Retinal pigment epithelial cell (primary cell): ENCODE measurements at regions not wholly inside any gene's neighbourhood (a gene's known extent, or its start where the extent isn't known, plus 50 kb on each side); places are given as distances from the start of the nearest gene placed in this dataset.

Source experiments
- DNase-seq: peaks from one replicate; pipeline ENCODE4 v3.0.0-alpha.2; 2010; ENCODE audit warnings: low read depth
- H3K4me3 ChIP-seq: 2 replicates; pipeline ENCODE4 v1.5.1; 2011; ENCODE audit warnings: mild to moderate bottlenecking, low read length, control low read depth, moderate library complexity
- CTCF ChIP-seq: conservative IDR thresholded peaks from 2 replicates; pipeline ENCODE4 v1.5.1; 2011; ENCODE audit warnings: low read depth, low read length, control low read depth, inconsistent platforms

GRCh38 chr1:224846119-224846907, 83.2 kb upstream of the DNAH14 start:
- H3K4me3 ChIP-seq: no peak overlapping the region
- no peak for DNase-seq
- TF ChIP-seq CTCF: no peak

- no peak for TF ChIP-seq CTCF
- no peak for DNase-seq
These were observed 79.0 kb upstream of the DNAH14 start for GRCh38 chr1:224850446-224850845.

GRCh38 chr1:224851210-224851847, 78.1 kb upstream of the DNAH14 start:
- no peak for DNase-seq
- TF ChIP-seq CTCF: peak; percentile 96
- H3K4me3 ChIP-seq: no peak overlapping the region

More at GRCh38 chr1:224850446-224850845, 79.0 kb upstream of the DNAH14 start:
- H3K4me3 ChIP-seq: no peak overlapping the region

GRCh38 chr1:224851848-224852261, 77.6 kb upstream of the DNAH14 start:
- TF ChIP-seq CTCF: no peak
- H3K4me3 ChIP-seq: no peak overlapping the region
- DNase-seq: no peak

GRCh38 chr1:224852901-224853568, 76.4 kb upstream of the DNAH14 start:
- DNase-seq: no peak
- peak; percentile 79 for TF ChIP-seq CTCF
- H3K4me3 ChIP-seq: no peak overlapping the region

- no peak for TF ChIP-seq CTCF
- no peak overlapping the region for H3K4me3 ChIP-seq
- no peak for DNase-seq
These were observed 72.5 kb upstream of the DNAH14 start for GRCh38 chr1:224856973-224857372.
